Naive thymus-derived CD8-positive, alpha-beta T cell (primary cell): ENCODE measurements at regions not wholly inside any gene's neighbourhood (a gene's known extent, or its start where the extent isn't known, plus 50 kb on each side); places are given as distances from the start of the nearest gene placed in this dataset.
"Not testable (repeated sequence)": the region's sequence is repeated elsewhere in the genome, so short reads cannot be mapped to it uniquely, and the experiment has no call there.

Experiments used
- ATAC-seq, 2 donors: fragments of 150-1000 bp; cut with Tn5 transposase in 1 of 2; sonication (Bioruptor Pico), chemical (Tn5 transposase) in 1 of 2; 1 replicate in 1 of 2; 2 replicates in 1 of 2; pipeline ENCODE4 v1.10.0; 2021; ENCODE audit warnings: mild to moderate bottlenecking in 2 of 2, moderate library complexity in 2 of 2
- POLR2A ChIA-PET: fragments of 350-600 bp; sonication (Branson Sonifier 250); formaldehyde crosslinking; loops from one replicate; lab custom pipeline; 2021; ENCODE audit warnings: antibody characterized with exemption; lab: Charles Lee
- DNase-seq, 10 donors: peaks; one replicate each; pipeline versions ENCODE4 v3.0.0 to v3.0.0-alpha.2; 2020 to 2022
- H3K27ac Mint-ChIP-seq, 10 donors: one replicate each; pipeline ENCODE4 v1.8.0; 2020 to 2022; ENCODE audit warnings: mild to moderate bottlenecking in 10 of 10, mixed read lengths in 10 of 10, moderate library complexity in 4 of 10, inconsistent platforms in 1 of 10
- H3K27me3 Mint-ChIP-seq, 5 donors: one replicate each; pipeline ENCODE4 v1.8.0; 2021 to 2022; ENCODE audit warnings: mixed read lengths in 5 of 5
- H3K36me3 Mint-ChIP-seq, 3 donors: one replicate each; pipeline ENCODE4 v1.8.0; 2020 to 2022; ENCODE audit warnings: mixed read lengths in 3 of 3, mild to moderate bottlenecking in 2 of 3, inconsistent platforms in 1 of 3
- H3K4me1 Mint-ChIP-seq, 4 donors: one replicate each; pipeline ENCODE4 v1.8.0; 2021 to 2022; ENCODE audit warnings: mixed read lengths in 4 of 4
- H3K4me3 Mint-ChIP-seq, 10 donors: one replicate each; pipeline ENCODE4 v1.8.0; 2020 to 2022; ENCODE audit warnings: mild to moderate bottlenecking in 10 of 10, mixed read lengths in 10 of 10, moderate library complexity in 6 of 10, inconsistent platforms in 1 of 10
- H3K9me3 Mint-ChIP-seq, 9 donors: one replicate each; pipeline ENCODE4 v1.8.0; 2020 to 2022; ENCODE audit warnings: mixed read lengths in 9 of 9, mild to moderate bottlenecking in 3 of 9, inconsistent platforms in 1 of 9, moderate library complexity in 1 of 9

- Mint-ChIP-seq H3K27ac (no peak overlapping the region), H3K4me3 (no peak overlapping the region), H3K27me3 (peaks cover 0 to 12% (median 2%) of the 10 kb centered on the region in 5 donors), H3K9me3 (no peaks in the 10 kb centered on the region), H3K36me3 (no peaks in the 10 kb centered on the region), H3K4me1 (peaks cover 0 to 3% (median 0%) of the 10 kb centered on the region in 4 donors)
- ATAC-seq (no peak), DNase-seq (no peak)
- POLR2A ChIA-PET: no interaction called here
Observed at GRCh38 chrX:84737471-84737871, 235.2 kb upstream of the HDX start.

- no peaks in the 10 kb centered on the region for H3K9me3 Mint-ChIP-seq
- POLR2A ChIA-PET: no interaction called here
- no peak overlapping the region for H3K4me3 Mint-ChIP-seq
- H3K4me1 Mint-ChIP-seq: no peaks in the 10 kb centered on the region
- no peaks in the 10 kb centered on the region for H3K36me3 Mint-ChIP-seq
- no peak for ATAC-seq
- H3K27ac Mint-ChIP-seq: no peak overlapping the region
- no peak for DNase-seq
- H3K27me3 Mint-ChIP-seq: no peaks in the 10 kb centered on the region
Observed at GRCh38 chrX:84747516-84747915, 245.3 kb upstream of the HDX start.

DNA sequence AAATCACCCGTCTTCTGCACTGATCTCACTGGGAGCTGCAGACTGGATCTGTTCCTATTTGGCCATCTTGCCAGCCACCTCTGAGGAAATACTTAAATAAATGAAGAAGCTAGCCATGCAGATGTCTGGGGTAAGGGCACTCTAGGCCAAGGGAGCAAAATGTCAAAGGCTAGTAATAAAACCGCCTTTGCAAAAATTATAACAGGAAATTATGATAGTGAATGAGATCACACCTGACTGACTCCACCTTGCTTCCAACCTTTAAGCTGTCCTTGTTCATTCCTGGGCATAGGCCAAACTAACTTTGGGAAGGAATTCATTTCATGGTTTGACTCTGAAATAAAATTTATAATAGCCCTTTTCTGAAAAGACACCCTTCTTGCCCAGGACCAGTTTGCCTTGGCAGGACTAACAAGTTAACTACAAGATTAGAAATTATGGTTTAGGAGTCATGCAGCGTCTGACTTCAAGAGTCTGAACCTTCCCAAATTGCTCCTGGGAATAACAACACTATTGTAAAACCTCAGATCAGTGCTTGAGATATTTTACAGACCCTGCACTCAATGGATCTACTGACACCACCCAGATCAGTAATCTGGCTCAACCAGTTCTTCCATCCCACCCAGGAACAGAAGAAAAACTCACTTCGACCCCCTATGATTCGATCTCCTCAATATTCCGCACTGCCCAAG is 246.9 kb upstream of the HDX start:
- Mint-ChIP-seq H3K4me3 (no peak overlapping the region), H3K9me3 (no peaks in the 10 kb centered on the region), H3K36me3 (no peaks in the 10 kb centered on the region), H3K4me1 (no peaks in the 10 kb centered on the region), H3K27ac (no peak overlapping the region), H3K27me3 (no peaks in the 10 kb centered on the region)
- POLR2A ChIA-PET: no interaction called here
- DNase-seq: no peak
- no peak for ATAC-seq

DNA sequence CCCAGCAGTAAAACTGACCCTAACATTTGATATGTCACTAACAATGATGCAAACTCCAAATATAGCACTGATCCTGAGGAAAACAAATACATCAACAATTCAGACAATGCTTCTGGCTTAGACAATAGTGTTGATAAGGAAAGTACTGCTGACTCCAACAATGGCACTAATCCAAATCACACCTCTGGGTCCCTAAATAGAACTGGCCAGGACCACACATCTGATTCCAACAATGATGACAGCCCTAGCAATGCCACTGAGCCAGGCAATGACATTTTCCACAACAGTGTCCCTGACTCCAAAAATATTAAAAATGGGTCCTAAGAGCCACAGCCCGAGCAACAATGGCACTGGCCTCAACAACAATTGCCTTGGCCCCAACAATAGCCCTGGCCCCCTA is 243.1 kb upstream of the APOOL start:
- Mint-ChIP-seq H3K27ac (no peak overlapping the region), H3K4me3 (no peak overlapping the region), H3K36me3 (no peaks in the 10 kb centered on the region), H3K27me3 (peaks cover 0 to 3% (median 0%) of the 10 kb centered on the region in 5 donors), H3K4me1 (no peaks in the 10 kb centered on the region), H3K9me3 (peaks cover 0 to 4% (median 0%) of the 10 kb centered on the region in 9 donors)
- POLR2A ChIA-PET: no interaction called here
- ATAC-seq (no peak), DNase-seq (no peak)

DNA sequence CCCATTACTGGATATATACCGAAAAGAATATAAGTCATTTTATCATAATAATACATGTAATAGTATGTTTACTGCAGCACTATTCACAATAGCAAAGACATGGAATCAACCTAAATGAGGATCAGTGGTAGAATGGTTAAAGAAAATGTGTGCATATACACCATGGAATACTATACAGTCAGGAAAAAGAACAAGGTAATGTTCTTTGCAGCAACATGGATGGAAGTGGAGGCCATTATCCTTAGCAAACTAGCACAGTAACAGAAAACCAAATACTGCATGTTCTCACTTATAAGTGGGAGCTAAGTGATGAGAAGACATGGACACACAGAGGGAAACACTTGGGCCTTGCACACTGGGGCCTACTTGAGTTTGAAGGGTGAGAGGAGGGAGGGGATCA is 207.4 kb upstream of the APOOL start:
- Mint-ChIP-seq H3K4me1 (no peaks in the 10 kb centered on the region), H3K4me3 (no peak overlapping the region), H3K9me3 (peaks cover 0 to 15% (median 3%) of the 10 kb centered on the region in 9 donors), H3K27me3 (no peaks in the 10 kb centered on the region), H3K27ac (no peak overlapping the region), H3K36me3 (no peaks in the 10 kb centered on the region)
- POLR2A ChIA-PET: no interaction called here
- DNase-seq: no peak
- no peak for ATAC-seq

GRCh38 chrX:84830836-84831235 is 172.8 kb upstream of the APOOL start:
- POLR2A ChIA-PET: no interaction called here
- H3K27ac Mint-ChIP-seq: no peak overlapping the region
- peaks cover 0 to 15% (median 3%) of the 10 kb centered on the region in 9 donors for H3K9me3 Mint-ChIP-seq
- ATAC-seq: no peak
- H3K27me3 Mint-ChIP-seq: no peaks in the 10 kb centered on the region
- H3K36me3 Mint-ChIP-seq: peaks cover 0 to 10% (median 0%) of the 10 kb centered on the region in 3 donors
- no peak for DNase-seq
- H3K4me3 Mint-ChIP-seq: no peak overlapping the region
- H3K4me1 Mint-ChIP-seq: no peaks in the 10 kb centered on the region

DNA sequence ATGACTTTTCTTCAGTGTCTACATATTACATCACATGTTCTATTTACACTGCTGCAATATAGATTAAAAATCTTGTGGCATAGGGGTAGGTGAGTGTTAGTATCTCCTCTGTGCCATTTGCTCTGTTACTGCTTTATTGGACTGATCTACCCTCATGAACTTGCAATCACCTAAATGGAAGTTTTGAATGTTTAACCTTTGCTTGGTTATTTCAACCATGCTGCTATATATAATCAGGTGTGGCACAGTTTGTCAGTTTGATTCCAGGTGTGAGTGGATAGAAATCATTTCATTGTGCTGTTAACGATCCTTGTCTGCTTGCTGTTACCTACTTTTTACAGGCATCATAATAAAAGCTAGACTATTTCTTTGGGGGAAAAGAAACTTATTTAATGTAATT is 157.1 kb upstream of the APOOL start:
- H3K36me3 Mint-ChIP-seq, ATAC-seq, H3K4me3 Mint-ChIP-seq, POLR2A ChIA-PET, DNase-seq, H3K4me1 Mint-ChIP-seq, H3K27me3 Mint-ChIP-seq, H3K27ac Mint-ChIP-seq: not testable (repeated sequence)
- H3K9me3 Mint-ChIP-seq: peaks cover 0 to 30% (median 4%) of the 10 kb centered on the region in 9 donors

DNA sequence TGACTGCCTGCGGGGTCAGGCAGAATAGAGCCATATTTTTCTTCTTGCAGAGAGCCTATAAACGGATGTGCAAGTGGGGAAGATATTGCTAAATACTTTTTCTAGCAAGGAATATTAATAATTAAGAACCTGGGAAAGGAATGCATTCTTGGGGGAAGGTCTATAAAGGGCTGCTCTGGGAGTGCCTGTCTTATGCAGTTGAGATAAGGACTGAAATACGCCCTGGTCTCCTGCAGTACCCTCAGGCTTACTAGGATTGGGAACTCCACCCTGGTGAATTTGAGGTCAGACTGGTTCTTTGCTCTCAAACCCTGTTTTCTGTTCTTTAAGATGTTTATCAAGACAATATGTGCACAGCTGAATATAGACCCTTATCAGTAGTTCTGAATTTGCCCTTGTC is 152.5 kb upstream of the APOOL start:
- ATAC-seq, H3K36me3 Mint-ChIP-seq, H3K4me1 Mint-ChIP-seq, H3K27ac Mint-ChIP-seq, H3K4me3 Mint-ChIP-seq, DNase-seq, H3K27me3 Mint-ChIP-seq, POLR2A ChIA-PET: not testable (repeated sequence)
- peaks cover 0 to 41% (median 6%) of the 10 kb centered on the region in 9 donors for H3K9me3 Mint-ChIP-seq

- DNase-seq, H3K27ac Mint-ChIP-seq, H3K27me3 Mint-ChIP-seq, H3K36me3 Mint-ChIP-seq, H3K4me3 Mint-ChIP-seq, H3K9me3 Mint-ChIP-seq, ATAC-seq, H3K4me1 Mint-ChIP-seq, POLR2A ChIA-PET: not testable (repeated sequence)
Observed at GRCh38 chrX:84856791-84857190, 146.9 kb upstream of the APOOL start.

DNA sequence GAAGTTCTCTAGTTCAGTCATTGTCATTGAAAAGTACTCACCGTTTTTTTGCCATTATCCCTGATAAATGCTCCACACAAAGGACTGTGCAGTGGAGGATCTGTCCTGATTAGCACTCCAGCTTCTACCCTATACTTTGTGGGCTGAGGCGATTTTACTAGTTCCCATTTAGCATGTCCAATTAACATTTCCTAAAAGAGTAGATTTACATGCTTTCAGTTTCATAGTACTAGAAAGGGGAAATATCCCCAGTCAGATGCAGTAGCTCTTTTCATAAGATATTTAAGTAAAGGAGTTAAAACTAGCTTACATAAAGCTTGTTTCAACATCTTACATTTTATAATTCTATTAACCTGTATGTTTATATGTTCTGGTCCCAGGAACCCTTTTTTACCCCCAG is 144.9 kb upstream of the APOOL start:
- H3K27me3 Mint-ChIP-seq, H3K36me3 Mint-ChIP-seq, H3K4me1 Mint-ChIP-seq, DNase-seq, H3K9me3 Mint-ChIP-seq, H3K4me3 Mint-ChIP-seq, H3K27ac Mint-ChIP-seq, POLR2A ChIA-PET, ATAC-seq: not testable (repeated sequence)

DNA sequence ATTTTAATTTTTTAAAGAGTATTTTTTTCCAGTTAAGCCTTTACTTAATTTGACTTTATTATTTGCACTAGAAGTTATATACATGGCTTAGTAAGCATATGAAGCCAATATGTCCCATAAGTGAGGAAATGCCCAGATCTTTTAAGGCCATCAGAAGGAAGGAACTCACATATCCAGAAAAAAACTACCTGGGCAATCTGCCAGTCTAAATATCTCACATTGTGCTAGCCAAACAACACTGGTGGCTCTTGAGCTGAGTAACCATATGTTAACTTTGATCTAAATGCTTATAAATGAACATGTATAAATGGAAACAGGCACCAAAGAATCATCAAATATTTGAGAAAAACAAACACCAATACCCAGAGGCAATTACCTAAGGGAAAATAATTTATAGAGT is 138.6 kb upstream of the APOOL start:
- H3K4me3 Mint-ChIP-seq: no peak overlapping the region
- no peak for ATAC-seq
- peaks cover 0 to 2% (median 0%) of the 10 kb centered on the region in 9 donors for H3K9me3 Mint-ChIP-seq
- DNase-seq: no peak
- H3K4me1 Mint-ChIP-seq: no peaks in the 10 kb centered on the region
- no peaks in the 10 kb centered on the region for H3K36me3 Mint-ChIP-seq
- POLR2A ChIA-PET: no interaction called here
- no peak overlapping the region for H3K27ac Mint-ChIP-seq
- H3K27me3 Mint-ChIP-seq: no peaks in the 10 kb centered on the region

- H3K27ac Mint-ChIP-seq, H3K36me3 Mint-ChIP-seq, POLR2A ChIA-PET: not testable (repeated sequence)
Observed at GRCh38 chrX:84870281-84870680, 133.4 kb upstream of the APOOL start.

GRCh38 chrX:84872160-84872771 is 131.4 kb upstream of the APOOL start:
- H3K9me3 Mint-ChIP-seq, H3K27me3 Mint-ChIP-seq, H3K27ac Mint-ChIP-seq, H3K4me3 Mint-ChIP-seq, ATAC-seq, H3K4me1 Mint-ChIP-seq, DNase-seq, H3K36me3 Mint-ChIP-seq, POLR2A ChIA-PET: not testable (repeated sequence)

More at GRCh38 chrX:84870281-84870680, 133.4 kb upstream of the APOOL start:
- H3K27me3 Mint-ChIP-seq, H3K4me3 Mint-ChIP-seq, ATAC-seq, DNase-seq, H3K4me1 Mint-ChIP-seq, H3K9me3 Mint-ChIP-seq: not testable (repeated sequence)

- peaks cover 0 to 2% (median 0%) of the 10 kb centered on the region in 9 donors for H3K9me3 Mint-ChIP-seq
- H3K4me3 Mint-ChIP-seq: no peak overlapping the region
- H3K36me3 Mint-ChIP-seq: no peaks in the 10 kb centered on the region
- H3K27ac Mint-ChIP-seq: no peak overlapping the region
- no peak for ATAC-seq
- H3K4me1 Mint-ChIP-seq: no peaks in the 10 kb centered on the region
- H3K27me3 Mint-ChIP-seq: no peaks in the 10 kb centered on the region
- POLR2A ChIA-PET: no interaction called here
- no peak for DNase-seq
Observed at GRCh38 chrX:84873176-84873575, 130.5 kb upstream of the APOOL start.
